HG03439 (cell line): ENCODE measurements at regions not wholly inside any gene's neighbourhood (a gene's known extent, or its start where the extent isn't known, plus 50 kb on each side); places are given as distances from the start of the nearest gene placed in this dataset.
A peak's percentile ranks its signal among the peaks of the same experiment; 100 is the strongest.
"Not testable (repeated sequence)": the region's sequence is repeated elsewhere in the genome, so short reads cannot be mapped to it uniquely, and the experiment has no call there.

ENCODE experiments used
- ATAC-seq: cut with Tn5 transposase; IDR thresholded peaks from one replicate; pipeline ENCODE4 v1.9.1; 2021; ENCODE audit warnings: mild to moderate bottlenecking, moderate library complexity; ENCODE audit not compliant: unreplicated experiment

DNA sequence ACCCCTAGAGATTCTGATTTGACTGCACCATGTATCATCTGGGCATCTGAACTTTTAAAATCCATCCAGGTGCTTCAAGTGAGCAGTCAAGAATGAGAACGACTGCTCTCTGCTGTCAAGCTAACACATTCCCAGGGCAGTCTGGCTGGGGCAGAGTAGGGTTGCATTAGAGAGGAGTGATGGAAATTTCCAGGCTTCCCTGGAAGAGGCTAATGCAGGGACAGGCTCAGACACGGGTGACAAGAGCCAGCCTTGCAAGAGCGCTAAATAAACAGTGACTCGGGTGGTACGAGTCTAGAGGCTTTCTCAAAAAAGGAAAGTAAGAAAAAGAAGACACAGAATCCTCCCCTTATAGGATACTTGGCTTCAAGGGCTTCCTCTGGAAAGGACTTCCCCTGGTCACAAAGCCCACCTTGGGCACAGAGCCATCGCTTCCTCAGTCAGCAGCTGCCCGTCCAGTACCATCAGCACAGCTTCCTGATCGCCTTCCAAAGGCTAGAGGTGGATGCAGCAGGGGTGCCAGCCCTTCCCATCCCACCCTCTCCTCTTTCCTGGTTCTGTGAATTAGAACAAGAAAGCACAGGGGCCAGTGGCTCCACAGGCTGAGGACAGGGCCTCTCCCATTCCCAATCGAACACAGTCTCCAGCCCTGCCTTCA lies 177.4 kb upstream of the RREB1 start:
- ATAC-seq: no peak

DNA sequence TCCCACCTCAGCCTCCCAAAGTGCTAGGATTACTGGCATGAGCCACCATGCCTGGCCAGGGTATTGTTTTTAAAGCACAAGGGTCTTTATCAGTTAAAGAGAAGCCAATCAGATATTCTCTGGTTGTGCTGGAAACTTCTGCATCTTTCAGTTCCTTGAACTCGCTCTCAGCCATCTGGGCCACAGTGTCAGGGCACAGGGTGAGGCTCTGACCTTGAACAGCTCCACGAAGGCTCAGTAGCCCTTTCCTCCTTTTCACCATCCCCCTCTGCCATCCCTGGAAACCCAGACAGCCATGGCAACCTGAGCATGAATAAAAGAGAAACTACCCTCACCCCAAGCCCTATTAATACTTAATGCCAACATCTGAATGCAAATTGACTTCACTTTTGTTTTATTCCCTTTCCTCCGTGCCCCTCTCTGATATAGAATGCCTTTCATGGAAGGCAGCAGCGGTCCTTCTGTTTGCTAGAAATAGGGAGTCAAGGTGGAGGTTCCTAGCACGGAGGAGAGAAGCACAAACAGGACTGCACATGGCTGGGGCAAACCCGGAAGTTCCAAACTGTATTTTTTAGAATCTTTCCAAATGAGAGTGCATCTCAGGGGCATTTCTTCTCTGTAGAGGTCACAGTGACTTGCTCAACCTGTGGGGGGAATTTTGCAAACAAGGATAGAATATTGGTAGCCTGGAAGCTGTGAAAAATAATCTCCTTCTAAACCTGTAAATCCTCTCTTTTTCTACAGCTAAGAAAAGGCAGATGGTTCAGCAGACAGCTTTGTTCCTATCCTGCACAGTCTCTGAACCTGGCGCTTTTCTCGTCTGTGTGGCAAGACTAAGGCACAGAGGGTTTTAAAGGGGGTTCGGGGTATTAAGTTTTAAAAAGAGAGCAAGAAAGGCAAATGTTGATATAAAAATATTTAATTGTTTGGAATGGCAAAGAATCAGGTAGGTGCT lies 176.4 kb upstream of the RREB1 start:
- no peak for ATAC-seq

DNA sequence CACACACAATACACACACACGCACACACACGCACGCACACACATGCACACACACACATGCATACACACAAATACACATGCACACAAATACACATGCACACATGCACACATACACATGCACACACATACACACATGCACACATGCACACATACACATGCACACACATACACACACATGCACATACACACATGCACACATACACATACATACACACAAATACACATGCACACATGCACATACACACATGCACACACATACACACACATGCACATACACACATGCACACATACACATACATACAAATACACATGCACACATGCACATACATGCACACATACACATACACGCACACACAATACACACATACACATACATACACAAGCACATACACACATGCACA lies 175.4 kb upstream of the RREB1 start:
- no peak for ATAC-seq

DNA sequence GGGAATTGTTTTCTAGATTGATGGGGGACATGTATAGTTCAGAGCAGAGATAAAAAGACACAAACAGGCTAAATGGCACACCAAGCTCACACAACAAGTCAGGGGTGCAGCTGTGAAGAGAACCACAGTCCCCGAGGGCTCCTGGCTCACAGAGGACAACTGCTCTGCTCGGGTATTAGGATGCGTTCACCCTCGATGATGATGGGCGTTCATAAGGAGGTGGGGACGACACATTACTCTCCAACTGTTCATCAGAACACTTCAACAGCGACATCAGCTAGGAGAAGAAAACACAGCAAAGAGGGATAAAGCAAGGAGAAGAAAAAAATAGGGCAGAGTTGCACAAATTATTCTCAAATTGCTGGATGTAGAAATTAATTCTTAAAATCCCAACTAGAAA lies 174.8 kb upstream of the RREB1 start:
- ATAC-seq: no peak

DNA sequence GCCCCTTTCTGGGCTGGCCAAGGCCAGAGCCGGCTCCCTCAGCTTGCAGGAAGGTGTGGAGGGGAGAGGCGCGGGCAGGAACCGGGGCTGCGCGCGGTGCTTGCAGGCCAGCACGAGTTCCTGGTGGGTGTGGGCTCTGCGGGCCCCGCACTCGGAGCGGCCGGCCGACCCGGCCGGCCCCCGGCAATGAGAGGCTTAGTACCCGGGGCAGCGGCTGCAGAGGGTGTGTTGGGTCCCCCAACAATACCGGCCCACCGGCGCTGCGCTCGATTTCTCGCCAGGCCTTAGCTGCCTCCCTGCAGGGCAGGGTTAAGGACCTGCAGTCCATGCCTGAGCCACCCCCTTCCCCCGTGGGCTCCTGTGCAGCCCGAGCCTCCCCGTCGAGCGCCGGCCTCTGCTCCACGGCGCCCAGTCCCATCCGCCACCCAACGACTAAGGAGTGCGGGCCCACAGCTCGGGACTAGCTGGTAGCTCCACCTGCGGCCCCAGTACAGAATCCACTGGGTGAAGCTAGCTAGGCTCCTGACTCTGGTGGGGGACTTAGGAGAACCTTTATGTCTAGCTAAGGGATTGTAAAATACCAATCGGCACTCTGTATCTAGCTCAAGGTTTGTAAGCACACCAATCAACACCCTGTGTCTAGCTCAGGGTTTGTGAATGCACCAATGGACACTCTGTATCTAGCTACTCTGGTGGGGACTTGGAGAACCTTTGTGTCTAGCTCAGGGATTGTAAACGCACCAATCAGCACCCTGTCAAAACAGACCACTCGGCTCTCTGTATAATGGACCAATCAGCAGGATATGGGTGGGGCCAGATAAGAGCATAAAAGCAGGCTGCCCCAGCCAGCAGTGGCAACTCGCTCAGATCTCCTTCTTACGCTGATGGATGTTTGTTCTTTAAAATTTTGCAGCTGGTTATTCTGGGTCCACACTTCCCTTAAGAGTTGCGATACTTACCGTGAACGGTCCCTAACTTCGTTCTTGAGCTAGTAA lies 167.4 kb upstream of the RREB1 start:
- ATAC-seq: no peak

DNA sequence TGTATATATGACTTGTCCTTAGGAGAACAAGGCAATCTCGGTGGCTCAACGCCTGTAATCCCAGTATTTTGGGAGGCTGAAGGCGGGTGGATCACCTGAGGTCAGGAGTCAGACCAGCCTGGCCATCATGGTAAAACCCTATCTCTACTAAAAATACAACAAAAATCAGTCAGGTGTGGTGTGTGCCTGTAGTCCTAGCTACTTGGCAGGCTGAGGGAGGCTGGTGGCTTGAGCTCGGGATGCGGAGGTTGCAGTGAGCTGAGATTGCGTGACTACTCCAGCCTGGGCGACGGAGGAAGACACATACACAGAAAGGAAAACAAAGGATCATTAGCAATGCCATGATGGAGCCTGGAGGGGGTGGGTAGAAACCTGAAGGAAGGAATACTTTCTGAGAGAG lies 166.6 kb upstream of the RREB1 start:
- ATAC-seq: no peak

DNA sequence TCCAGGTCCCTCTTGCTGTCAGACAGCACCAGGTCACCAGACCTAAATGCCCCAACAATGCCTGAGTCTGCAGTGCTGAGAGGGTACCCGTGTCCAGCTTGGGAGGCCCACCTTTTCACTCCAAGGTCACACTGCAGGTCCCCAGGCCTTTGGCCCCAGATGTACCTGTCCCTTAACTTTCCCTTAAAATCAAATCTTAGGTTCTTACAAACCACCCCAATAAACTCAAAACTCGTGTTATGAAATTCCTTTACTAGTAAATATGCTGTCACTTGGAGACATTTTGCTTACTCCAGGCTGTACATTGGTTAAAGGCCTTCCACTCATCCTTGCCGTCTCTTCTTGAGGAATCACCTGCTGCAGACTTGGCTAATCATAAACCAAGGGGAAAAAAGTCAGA lies 165.7 kb upstream of the RREB1 start:
- ATAC-seq: no peak

DNA sequence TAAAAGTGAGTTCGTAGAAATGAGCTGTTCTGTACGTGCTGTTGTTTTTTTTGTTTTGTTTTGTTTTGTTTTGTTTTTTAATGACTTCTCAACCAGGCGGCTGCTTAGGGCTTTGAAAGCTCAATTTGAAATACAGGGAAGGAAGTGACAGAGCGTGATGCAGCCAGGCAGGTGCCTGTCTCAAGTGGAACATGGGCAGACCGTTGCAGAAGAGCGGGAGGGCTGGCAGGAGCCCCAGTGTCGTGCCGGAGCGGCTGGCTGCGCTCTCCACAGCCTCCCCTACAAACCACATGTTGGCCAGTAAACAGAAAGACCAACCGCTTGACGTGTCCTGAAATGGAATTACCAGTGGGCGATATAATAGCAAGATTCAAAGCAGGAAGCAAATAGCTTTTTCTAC lies 164.9 kb upstream of the RREB1 start:
- ATAC-seq: peak; percentile 64

DNA sequence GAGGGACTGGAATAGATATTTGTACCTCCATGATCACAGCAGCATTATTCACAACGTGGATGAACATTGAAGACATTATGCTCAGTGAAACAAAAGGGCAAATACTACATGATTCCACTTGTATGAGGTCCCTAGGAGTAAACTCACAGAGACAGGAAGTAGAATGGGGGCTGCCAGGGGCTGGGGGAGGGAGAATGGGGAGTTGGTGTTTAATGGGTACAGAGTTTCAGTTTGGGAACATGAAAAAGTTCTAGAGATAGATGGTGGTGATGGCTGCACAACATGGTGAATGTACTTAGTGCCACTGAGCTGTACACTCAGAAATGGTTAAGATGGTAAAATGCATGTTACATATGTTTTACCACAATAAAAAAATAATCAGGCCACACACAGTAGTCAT lies 164.3 kb upstream of the RREB1 start:
- ATAC-seq: no peak

DNA sequence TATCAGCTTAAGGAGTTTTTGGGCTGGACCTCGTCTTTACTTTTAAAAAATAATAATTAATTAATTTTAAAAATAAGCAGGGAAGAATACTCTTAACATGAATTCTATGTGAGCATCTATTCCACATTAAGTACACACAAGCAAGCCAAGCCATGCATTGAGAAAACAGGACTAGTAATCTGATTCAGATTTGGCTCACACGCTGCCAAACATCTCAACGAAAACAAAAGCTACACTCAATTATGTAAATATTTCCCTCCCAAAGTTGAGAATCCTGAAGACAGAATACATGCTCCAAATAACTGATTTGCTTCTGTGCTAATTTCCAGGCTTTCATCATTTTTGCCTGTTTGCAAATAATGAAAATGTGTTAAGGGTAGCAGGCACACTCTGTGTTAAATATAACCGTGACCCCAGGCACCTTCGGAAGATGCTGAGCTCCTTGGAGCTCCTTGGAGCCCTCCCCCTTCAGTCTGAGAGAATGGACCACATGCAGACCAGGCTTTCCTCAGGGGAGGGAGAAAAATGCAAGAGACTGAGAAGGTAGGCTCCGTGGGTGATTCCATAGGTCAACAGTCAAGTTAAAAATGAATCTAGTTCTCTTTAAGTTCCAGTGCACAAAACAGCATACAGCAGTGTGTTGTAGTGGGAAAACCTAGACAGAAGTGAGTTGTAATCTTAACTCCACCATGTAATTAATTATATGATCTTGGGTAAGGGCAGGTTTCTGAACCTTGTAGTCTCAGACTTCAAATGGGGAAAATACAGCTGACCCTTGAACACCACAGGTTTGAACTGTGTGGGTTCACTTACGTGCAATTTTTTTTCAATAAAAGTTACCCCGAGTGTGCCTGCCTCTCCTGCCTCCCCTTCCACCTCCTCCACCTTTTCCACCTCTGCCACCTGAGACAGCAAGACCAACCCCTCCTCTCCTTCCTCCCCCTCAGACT lies 161.3 kb upstream of the RREB1 start:
- no peak for ATAC-seq

DNA sequence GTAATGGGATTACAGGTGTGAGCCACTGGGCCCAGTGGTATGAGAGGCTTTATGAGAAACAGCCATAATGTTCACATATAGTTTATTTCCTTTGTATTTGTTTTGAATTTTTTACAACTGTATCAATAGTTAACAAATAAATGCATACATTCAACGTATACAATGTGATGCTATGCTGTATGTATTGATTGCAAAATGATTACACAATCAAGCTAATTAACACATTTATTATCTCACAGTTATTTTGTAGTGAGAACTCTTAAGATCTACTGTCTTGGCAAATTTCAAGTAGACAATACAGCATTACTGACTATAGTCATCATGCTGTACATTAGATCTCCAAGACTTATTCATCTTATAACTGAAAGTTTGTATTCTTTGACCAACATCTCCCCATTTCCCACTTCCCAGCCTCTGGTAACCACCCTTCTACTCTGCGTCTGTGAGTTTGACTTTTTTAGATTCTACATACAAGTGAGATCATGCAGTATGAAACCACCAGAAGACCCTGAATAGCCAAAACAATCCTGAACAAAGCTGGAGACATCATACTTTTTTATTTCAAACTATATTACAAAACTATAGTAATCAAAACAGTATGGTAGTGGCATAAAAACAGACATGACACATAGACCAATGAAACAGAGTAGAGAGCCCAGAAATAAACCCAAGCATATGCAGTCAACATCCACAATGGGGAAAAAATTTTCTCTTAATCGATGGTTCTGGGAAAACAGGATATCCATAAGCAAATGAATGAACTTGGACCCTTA lies 157.2 kb upstream of the RREB1 start:
- ATAC-seq: no peak

DNA sequence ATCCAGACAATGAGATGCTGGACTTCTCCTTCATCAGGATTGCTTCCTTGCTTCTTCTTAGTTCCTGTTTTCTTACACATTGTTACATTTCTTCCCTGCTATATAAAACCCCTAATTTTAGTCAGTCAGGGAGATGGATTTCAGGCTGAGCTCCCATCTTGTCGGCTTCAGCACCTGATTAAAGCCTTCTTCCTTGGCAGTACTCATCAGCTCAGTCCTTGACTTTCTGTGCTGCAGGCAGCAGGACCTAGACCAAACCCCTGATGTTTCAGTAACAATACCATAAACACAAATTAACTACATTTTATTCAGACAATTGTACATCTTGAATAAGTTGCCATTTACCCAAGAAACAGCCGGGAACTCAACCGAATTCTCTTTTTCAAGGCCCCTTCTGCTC lies 156.4 kb upstream of the RREB1 start:
- no peak for ATAC-seq

DNA sequence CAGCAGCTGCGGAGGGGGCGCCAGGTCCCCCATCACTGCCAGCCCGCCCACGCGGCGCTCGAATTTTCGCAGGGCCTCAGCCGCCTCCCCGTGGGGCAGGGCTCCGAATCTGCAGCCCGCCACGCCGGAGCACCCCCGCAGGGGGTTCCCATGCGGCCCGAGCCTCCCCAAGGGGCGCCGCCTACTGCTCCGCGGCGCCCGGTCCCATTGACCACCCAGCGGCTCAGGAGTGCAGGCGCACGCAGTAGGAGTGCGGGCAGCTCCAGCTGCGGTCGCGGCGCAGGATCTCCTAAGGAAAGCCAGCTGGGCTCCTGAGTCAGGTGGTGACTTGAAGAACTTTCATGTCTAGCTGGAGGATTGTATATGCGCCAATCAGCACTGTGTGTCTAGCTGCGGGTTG lies 155.3 kb upstream of the RREB1 start:
- no peak for ATAC-seq

DNA sequence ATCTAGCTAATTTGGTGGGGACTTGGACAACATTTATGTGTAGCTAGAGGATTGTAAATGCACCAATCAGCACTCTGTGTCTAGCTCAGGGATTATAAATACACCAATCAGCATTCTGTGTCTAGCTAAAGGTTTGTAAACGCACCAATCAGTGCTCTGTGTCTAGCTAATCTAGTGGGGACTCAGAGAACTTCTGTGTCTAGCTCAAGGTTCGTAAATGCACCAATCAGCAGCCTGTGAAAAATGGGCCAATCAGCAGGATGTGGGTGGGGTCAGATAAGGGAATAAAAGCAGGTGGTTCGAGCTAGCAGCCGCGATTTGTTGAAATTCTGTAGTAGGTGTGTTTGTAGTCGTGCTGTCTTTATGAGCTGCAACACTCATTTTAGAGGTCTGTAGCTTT lies 154.8 kb upstream of the RREB1 start:
- ATAC-seq: not testable (repeated sequence)

DNA sequence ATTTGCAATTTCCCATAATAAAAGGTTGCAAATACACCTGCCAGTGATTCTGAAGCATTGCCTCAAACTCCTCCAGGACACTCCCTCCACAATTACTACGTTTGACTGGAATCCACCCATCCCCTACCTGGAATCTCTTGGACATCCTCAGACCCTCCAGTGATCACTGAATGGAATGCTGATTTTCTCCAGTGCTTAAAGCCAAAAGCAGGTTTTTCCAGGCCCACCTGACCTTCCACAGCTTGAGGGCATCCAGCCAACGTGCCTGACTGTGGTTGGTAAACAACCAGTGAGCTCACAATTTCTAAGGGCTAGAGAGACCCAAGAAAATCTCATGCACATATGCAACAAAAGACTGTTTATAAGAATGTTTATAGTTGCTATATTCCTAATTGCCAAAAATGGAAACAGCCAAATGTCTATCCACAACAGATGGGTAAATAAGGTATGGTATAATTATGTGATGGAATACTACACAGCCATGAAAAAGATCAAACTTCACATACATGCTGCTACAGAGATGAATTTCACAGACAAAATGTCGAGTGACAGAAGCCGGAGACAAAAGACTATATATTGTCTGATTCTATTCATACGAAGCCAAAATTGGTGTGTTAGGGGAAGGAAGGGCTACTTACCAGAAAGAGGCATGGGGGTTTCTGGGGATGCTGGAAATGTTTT lies 147.1 kb upstream of the RREB1 start:
- no peak for ATAC-seq

DNA sequence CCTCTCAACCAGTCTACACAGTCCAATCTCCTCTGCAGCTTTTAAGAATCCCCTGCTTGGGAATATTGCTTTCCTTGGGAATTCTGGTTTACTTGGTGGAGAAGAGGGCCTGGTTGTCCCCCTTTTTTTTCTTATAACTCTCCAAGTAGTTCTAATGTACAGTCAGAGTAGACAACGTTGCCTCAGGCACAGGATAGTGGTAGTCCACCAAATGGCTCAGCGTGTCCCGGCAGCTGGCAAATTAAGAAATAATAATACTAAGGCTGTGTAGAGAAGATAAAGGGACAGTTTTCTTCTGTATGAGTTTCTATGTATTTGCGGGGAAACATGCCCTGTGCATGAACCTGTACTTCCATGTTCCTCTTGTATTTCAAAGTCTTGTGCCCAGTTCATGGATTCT lies 145.7 kb upstream of the RREB1 start:
- ATAC-seq: no peak

DNA sequence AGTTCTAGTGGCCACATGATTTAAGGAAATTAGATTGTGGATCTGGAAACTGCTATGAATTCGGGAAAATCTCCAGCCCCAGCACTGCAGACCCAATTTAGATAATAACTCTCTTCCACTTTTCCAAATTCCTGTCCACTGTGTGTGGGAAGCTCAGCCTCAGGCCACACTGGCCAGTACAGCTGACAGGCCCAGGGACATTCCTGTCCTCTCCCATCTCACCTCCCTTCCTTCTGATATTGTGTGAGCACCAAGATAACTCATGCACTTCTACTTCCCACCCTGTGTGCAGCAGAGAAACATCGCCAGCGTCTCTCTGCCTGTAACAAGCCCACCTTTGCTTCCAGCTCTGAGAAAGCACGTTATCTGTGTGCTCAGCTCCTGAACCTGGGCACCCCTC lies 145.1 kb upstream of the RREB1 start:
- no peak for ATAC-seq

DNA sequence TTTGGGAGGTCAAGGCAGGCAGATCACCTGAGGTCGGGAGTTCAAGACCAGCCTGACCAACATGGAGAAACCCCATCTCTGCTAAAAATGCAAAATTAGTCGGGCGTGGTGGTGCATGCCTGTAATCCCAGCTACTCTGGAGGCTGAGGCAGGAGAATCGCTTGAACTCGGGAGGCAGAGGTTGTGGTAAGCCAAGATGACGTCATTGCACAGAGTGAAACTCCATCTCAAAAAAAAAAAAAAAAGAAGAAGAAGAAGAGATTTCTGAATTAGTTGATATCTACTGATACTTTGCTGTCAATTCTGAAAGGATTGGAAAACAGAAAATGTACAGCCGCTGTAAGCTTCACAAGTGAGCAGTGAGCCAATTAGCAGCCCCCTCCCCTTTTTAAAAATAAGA lies 144.4 kb upstream of the RREB1 start:
- not testable (repeated sequence) for ATAC-seq

DNA sequence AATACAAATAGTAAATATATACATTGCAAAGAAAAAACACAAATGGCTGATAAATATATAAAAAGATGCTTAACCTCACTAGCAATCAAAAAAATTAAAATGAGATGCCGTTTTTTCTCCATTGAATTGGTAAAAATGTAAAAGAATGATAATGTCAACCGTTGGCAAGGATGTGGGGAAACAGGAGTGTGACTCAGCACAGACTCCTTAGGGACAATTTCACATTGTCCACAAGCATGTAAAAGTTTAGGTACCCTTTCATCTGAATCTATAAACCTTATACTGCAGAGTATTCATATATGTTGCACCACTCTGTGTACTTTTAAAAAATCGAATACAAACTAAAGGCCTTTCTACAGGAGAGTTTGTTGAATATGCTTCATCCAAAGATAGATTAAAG lies 143.1 kb upstream of the RREB1 start:
- ATAC-seq: no peak
